NCI-H345 (cell line): ENCODE measurements at regions not wholly inside any gene's neighbourhood (a gene's known extent, or its start where the extent isn't known, plus 50 kb on each side); places are given as distances from the start of the nearest gene placed in this dataset.
A peak's percentile ranks its signal among the peaks of the same experiment; 100 is the strongest.

Experiments
- DNase-seq: peaks from one replicate; lab custom pipeline; 2025; lab: John Stamatoyannopoulos, UW

DNA sequence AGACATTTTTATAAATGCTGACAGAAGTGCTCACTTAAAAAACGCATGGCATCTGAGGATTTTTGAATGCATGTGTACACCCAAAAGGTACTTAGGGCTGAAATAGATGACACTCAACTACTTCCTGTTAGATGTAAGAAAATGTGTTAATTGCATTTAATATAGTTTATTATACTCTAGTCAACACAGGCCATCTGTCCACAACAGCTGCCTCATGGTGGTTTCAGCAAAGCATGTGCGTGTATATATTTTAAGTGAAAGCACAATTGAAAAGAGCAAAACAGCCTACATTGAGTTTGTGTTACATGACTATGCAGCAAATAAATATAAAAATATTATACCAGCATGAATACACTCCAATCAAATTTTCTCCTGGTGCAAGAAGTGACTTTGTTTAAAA is 1233.0 kb upstream of the EYS start:
- no peak for DNase-seq

DNA sequence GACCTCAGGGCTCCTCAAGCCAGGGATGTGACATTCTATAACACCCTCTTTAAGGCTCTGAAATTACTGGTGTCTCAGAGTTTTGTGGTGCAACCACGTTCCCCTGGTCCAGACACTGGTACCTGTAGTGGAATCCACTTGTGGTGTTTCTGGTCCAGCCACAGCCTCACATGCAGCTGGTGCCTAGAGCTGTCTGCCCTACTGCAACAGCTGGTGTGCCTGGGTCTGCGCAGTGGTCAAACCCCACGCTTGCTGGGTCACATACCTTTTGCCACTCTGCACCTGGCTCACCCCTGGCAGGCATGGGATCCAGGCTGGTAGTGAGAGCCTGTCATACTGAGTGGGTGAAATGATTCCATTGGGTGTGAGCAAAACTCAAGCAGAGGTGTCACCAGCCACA is 1230.2 kb upstream of the EYS start:
- no peak for DNase-seq

DNA sequence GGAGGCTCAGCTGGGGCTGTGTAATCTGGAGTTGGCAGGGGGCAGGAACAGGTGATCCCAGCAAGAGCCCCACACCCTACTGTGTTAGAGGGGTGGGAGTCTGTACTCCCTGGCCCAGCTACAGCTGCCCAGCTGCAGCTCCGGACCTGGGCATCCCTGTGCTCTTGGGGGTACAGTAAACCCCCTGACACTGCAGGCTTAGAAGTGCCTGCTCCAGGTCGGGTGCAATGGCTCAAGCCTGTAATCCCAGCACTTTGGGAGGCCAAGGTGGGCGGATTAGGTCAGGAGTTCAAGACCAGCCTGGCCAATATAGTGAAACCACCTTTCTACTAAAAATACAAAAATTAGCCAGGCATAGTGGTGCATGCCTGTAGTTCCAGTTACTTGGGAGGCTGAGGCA is 1228.6 kb upstream of the EYS start:
- DNase-seq, result no peak

DNA sequence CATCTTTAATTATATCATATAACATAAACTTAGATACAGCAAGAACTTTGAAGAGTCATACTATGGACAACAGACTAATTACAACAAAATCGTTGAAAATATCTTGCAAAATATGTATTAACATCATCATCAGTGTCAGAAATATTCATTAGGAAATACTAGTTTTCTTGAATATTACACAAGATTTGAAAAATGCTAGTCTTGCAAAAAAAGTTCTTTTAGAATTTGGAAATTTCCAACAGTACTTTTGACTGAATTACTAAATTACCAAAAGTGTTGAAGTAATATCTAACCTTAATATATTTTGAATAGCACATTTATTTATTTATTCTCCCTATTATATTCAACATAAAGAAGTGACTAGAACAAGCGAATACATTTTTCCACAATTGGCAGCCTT is 1224.8 kb upstream of the EYS start:
- no peak for DNase-seq

DNA sequence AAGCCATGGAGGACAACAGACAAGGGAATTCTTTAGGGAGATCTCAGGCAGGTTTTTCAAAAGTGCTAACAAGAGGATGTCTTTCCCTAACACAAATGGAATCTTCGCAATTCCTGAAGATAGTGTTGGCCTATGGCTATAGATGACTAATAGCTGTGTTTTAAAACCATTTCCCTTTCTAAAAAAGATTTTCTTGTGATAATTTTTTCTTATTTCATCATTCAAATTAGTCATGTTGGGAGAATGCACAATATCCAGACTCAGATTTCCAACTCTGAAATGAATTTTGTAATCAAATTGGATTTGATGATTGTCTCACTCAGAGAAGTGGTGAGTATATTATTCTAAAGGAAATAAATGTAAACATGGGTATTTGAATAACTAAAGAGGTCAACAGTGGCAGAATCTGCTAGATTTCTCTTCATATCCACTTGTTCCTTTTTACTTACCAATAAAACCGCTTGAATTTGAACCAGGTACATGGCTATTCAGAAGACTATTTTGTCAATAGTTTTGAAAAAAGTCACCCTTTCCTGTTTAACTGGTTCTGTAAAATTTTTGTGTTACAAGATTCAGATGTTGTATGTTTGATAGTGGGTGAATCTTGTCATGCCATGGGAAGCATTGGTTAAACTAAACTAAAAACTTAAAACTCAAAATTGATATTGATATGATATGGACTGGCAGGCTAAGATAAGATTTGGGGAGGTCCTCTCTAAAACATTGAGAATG is 1223.7 kb upstream of the EYS start:
- no peak for DNase-seq

DNA sequence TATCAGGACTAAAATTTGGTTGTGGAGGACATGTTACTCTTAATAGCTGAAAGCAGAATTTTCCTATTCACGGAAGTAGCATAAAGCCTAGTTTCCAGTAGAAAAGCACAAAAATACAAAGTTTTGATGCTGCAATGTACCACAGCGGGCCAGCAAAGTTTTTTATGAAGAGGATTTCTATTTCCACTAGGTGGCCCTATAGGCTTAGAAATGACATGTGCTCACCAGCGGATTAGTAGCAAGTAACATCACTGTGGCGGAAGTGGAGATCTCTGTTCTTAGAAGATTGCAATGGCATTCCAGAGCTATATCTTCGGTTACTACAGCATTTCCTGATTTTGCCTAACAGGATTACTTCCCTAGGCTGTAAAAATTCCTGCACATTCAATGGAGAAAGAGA is 1219.0 kb upstream of the EYS start:
- no peak for DNase-seq

DNA sequence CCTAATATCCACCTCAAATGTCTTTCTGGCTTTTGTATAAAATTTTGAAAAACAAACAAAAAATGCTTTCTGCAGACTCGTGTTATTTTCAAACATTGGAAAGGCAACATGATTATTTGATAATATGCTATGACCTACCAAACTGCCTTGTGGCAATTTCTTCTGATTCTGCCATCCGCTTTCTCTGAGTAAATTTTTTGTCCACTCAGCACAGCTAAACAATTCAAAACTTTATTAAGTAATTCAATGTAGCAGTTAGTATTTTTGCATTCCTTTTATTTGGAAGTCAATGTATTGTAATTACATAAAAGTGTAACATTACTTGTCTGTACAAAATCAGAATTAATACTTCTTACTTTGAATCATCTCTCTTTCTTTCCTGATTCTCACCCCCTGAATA is 1206.6 kb upstream of the EYS start:
- no peak for DNase-seq

DNA sequence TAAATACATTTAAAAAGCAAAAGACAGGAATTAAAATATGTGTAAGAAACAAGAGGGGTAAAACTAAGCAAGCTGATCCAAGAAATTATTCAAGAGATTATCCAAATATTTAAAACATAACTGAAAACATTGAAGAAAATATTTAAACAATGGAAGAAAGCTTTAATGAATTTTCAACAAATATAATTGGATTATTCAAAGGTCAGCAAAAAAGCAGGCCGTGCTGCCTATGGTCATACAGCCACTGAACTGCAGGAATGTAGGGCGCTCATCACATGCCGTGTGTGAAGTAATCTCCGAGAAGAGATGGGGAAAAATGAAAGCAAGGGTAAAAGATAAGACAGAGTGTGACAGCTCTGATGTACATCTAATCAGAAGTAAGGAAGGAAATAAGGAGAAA is 1195.4 kb upstream of the EYS start:
- no peak for DNase-seq

DNA sequence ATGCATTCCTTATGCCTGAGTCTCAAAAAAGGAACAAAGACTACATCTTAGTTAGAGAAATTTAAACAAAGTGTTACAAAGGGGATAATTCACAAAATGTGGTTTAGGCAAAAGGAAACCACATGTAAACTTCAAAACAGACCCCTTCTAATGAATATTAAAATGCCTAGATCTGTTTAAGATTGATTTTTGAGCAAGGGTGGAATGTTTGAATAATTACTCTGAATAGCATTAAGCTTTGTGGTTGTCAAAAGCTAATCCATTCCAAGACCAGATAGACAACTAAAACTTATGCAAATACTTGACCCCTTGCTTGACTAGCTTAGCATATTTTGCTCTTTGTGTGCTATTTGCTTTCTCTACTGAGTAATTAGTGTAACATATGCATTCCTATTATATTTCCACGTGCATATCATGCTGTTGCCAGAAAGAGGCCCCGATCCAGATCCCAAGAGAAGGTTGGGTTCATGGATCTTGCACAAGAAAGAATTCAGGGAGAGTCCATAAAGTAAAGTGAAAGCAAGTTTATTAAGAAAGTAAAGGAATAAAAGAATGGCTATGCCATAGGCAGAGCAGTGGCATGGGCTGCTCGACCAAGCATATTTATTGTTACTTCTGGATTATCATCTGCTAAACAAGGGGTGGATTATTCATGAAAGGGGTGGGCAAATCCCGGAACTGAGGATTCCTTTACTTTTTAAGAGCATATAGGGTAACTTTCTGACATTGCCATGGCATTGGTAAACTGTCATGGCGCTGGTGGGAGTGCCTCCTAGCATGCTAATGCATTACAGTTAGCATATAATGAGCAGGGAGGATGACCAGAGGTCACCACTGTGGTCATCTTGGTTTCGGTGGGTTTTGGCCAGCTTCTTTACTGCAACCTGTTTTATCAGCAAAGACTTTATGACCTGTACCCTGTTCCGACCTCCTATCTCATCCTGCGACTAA is 1193.4 kb upstream of the EYS start:
- no peak for DNase-seq

DNA sequence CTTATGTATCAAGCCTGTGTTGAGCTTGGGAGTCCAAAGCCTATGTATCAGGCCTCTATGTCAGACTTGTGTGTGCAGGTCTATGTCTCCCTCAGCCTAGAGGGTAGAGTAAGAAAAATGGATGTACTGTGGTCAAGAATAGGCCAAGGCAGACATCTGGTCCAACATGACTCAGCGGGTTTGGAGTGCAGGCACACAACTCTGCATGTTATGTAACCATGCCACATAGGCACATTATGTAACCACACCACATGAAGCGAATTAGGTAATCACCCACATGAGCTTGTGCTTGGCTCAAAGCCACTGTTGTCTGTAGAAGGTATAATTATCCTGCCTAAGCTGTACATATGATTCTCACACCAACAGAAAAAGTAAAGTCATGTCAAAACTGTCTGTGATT is 1190.5 kb upstream of the EYS start:
- no peak for DNase-seq

DNA sequence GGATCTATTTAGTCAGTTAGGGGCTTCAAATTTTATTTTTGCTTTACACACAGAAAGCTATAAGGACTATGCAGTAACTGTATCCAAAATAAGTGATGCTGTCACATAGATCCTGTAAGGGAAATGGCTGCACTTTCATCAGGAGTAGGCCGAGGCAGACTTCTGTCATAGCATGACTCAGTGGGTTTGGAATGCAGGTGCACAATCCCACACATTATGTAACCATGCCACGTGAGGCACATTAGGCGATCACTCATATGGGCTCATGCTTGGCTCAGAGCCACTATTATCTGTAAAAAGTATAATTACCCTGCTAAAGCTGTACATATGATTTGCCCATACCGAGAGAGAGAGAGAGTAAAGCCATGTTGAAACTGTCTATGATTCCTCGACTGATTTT is 1189.4 kb upstream of the EYS start:
- no peak for DNase-seq

DNA sequence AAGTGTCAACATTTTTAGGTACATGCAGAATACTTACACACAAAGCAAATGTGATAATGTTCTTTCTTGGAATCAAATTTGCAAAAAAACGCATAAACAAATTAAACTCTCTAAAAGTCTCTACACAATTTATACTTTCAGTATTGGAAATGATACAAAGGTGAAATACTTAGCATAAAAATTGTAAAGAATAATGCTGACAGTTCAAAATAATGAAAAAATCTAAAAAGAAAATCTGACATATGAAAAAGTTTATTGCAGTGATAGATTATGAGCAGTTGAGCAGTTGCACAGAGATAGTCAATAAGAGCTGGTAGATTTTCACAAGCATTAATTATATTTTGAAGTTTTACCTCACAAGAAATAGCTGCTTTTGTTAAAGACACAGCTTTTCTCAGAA is 1176.4 kb upstream of the EYS start:
- DNase-seq, result no peak

DNA sequence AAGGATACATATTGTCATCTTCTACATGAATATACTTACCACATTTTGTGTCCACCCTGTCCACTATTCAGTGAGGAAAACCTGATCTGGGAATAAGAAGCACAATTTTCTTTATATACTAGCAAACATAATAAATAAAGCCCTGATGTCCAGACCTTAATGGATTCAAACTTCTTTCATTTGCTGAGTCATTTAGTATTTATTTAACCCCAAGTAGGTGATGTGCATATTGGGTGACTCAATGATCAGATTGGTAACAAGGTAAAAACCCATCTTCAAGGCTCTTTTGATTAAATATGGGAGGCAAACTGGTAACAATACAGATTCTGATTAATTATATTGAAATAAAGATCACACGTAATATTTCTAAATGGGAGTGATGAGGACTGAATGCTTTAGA is 1159.8 kb upstream of the EYS start:
- DNase-seq, result no peak

DNA sequence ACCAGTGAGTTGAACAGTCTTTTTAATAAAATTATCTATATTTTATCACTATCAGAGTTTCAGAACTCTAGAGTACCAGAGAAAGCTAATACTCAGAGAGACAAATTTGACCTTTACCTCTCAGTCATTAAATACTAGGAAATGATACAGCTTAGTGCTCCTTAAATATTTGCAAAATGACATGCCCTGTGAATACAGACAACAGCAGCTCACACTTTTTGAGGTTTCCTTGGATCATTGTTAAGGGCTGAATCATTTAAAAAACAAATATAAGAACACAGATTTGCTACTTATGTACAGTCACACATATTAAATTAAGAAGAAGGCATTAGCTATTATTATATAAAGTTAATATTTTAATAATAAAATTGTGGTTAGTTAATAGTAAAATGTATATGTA is 1158.7 kb upstream of the EYS start:
- DNase-seq, result no peak

DNA sequence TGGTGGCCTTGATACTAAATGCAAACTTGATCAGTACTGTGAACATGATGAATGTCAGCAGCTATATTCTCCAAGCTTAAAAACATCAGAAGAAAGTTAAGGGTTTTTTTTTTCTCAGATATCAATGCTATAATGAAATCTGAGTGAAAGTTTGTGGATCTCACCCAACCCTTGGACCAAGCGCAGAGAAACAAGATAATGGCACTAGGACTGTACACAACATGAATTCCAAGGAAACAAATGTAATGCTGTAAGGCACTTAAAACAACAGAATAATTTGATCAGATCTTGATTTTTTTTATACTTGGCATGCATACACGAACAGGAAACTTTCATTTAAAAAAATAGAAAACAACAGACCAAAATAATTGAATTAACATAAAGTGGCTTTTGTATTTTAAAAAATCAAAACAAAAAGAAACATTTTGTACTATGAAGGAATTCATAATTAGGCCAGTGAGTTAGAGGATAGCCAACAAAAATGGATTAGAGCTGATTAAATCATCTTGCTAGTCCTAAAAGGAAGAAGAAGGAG is 1154.0 kb upstream of the EYS start:
- no peak for DNase-seq

DNA sequence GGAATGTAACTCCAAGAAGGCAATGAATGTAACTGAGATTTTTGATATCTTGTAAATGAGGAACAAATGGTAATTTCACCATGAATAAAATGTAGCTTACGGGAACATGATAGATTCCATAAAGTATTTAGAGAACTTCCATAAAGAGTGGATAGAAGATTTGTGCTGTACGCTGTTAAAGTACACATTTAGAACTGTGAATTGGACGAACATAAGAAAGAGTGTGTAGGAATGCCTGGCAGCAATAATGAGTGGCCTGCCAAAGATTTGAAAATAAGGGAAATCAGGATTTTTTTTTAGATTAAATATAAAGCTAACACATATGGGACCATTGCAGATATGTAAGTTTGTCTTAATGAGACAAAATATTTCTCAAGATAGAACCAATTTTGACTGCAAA is 1153.3 kb upstream of the EYS start:
- no peak for DNase-seq

DNA sequence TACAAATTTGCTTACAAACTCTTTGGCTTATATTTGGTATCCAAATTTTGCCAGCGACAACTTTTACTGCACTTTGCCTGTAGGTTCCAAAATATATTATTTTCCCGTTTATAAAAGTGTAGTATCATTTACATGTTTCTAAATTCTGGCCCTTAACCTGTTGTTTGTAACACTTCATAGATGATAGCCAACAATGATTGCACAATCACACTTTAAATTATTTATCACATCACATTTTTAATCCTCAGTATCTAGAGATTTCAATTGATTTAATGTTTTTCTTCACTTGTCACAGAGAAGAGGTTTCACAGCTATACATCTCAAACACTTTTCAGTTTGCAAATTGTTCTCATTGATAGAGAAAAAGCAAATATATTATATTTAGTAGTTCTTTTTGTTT is 1151.2 kb upstream of the EYS start:
- DNase-seq, result no peak

DNA sequence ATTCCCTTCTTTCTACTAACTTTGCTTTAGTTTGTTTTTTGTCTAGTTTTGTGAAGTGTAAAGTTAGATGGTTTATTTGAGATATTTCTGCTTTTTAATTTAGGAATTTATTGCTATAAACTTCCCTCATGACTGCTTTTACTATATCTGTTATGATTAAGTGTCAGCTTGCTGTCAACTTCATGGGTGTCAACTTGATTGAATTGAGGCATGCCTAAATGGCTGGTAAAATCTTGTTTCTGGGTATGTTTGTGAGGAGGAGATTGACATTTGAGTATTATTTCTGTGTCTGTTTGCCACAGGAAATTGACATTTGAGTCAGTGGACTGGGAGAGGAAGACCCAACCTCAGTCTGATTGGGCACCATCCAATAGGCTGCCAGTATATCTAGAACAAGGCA is 1147.0 kb upstream of the EYS start:
- DNase-seq, result no peak

DNA sequence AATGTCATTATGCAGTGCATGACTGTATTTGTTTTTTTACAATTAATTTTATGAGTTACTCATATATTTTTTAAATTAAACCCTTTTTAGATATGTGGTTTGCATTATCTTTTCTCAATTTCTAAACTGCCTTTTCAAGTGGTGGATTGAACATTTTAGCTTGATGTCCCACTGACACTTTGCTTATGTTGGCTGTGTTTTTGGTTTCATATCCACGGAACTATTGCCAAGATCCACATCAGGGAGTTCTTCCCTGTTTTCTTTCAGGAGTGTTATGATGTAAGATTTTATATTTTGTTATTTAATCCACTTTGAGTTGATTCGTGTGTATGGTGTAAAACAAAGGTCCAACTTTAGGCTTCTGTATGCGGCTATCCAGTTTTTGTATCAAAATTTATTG is 1144.9 kb upstream of the EYS start:
- DNase-seq, result no peak

DNA sequence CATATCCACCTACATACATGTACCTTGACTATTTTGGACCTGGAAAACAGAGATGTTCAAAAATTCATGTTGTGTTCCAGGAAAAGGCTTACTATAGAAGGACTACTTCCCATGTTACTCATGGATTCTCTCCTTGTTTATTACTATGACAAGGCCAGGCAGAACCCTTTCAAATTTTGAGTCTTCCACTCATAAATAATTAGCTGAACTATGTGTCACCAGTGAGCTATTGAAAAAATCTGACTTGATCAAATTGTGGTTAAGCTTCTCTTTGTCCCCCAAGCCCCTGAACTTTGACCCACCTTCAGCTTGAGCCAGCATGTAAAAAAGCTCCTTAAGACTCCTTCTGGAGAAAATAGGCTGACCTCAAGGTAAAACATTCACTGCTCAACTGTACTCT is 1142.8 kb upstream of the EYS start:
- DNase-seq, result no peak

DNA sequence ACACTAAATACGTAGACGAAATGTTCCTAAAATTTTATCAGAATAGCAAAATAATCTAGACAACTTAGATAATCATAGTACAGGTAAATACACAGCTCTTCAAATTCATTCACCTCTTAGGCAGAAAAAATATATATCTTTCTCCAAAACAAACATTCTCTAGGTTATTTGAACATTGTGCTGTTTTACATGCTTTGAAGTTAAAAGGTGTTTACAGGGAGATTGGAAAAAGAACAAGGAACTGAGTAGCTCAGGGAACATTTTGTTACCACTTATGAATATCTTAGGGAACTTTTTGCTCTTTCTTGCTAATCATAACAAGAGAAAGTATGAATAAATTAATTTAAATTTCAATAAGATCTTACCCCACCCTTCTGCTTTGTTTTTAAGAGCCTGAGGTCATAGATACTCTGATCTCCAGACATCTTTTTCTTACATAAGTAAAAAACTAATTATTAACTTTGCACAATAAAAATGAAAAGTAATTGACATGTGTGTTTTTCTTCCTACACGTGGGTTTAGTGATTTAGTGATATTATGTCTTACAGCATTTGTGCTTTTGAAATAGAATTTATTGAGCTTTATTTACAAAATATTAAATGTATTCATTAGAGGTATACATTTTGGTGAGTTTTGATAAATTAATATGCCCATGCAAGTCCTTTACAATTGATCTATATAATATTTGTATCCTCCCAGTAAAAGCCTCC is 1141.4 kb upstream of the EYS start:
- no peak for DNase-seq

DNA sequence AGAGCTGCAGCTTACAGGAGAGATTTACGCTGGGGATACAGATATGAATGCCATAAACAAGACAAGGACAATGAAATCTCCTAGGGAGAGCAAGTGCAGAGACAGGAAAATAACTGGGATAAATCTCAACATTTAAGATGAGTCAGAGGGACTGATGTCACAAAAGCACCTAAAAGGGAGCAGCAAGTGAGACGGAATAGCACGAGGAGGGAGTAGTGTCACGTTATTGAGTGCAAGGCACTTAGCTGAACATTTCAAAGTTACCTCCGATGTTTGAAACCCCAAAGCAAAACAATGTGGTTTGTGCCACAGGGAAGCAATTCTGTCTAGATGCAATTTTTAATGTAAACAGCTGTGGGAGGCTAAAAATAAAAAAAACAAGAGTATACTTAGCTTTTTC is 1131.7 kb upstream of the EYS start:
- DNase-seq, result no peak

DNA sequence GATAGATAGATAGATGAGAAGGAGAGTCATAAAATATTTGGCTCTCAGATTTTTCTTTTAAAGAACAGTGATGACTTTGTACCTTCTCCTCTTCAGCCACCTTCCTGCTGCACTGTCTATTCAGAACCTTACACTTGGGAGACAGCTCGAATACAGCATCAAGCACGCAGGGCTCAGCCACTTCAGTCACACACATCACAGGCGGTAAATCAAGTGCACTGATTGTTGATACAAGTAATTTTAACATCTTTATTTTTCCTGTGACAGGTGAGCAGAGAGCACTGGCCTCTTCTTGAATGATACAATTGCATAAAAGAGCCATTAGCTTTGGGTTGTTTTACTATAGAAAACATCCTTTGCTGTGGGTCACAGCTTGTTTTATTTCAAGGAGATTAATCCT is 1118.5 kb upstream of the EYS start:
- peak; percentile 4 for DNase-seq
